GM23338 (cell line): ENCODE measurements at regions not wholly inside any gene's neighbourhood (a gene's known extent, or its start where the extent isn't known, plus 50 kb on each side); places are given as distances from the start of the nearest gene placed in this dataset.

Source experiments
- ATAC-seq: fragments of 200-7000 bp; cut with Tn5 transposase; 3 replicates; pipeline ENCODE4 v1.9.1; 2020
- DNase-seq: peaks from one replicate; pipeline ENCODE4 v3.0.0-alpha.2; 2015; ENCODE audit warnings: low spot score
- H2AFZ ChIP-seq: fragments of 200-600 bp; sonication (generic); 2 replicates; pipeline ENCODE4 v1.8.0; 2016; ENCODE audit warnings: antibody characterized with exemption, mild to moderate bottlenecking, moderate library complexity
- H3F3A ChIP-seq: fragments of 200-600 bp; sonication (generic); replicated peaks from 2 replicates; pipeline ENCODE4 v1.8.0; 2017; ENCODE audit warnings: antibody characterized with exemption, mixed run types, low read depth
- H3K27ac ChIP-seq: fragments of 200-600 bp; sonication (generic); 2 replicates; pipeline ENCODE4 v1.6.1; 2016; ENCODE audit warnings: low read depth
- H3K27me3 ChIP-seq: fragments of 200-600 bp; sonication (generic); 2 replicates; pipeline ENCODE4 v1.8.0; 2016; ENCODE audit warnings: mild to moderate bottlenecking, mixed run types, moderate library complexity; ENCODE audit not compliant: insufficient read depth
- H3K36me3 ChIP-seq: fragments of 200-600 bp; sonication (generic); 2 replicates; pipeline ENCODE4 v1.8.0; 2016; ENCODE audit warnings: mild to moderate bottlenecking; ENCODE audit not compliant: insufficient read depth
- H3K4me1 ChIP-seq: fragments of 200-600 bp; sonication (generic); 2 replicates; pipeline ENCODE4 v1.8.0; 2016; ENCODE audit warnings: mild to moderate bottlenecking, moderate library complexity; ENCODE audit not compliant: insufficient read depth
- H3K4me2 ChIP-seq: fragments of 200-600 bp; sonication (generic); 2 replicates; pipeline ENCODE4 v1.7.1; 2017; ENCODE audit warnings: mixed run types
- H3K4me3 ChIP-seq: fragments of 200-600 bp; sonication (generic); 2 replicates; pipeline ENCODE4 v1.6.1; 2016; ENCODE audit warnings: mixed run types
- H3K79me2 ChIP-seq: fragments of 200-600 bp; sonication (generic); replicated peaks from 2 replicates; pipeline ENCODE4 v1.8.0; 2017; ENCODE audit warnings: mild to moderate bottlenecking; ENCODE audit not compliant: insufficient read depth
- H3K9me2 ChIP-seq: fragments of 200-600 bp; sonication (generic); 2 replicates; pipeline ENCODE4 v1.8.0; 2017; ENCODE audit not compliant: insufficient read depth
- H4K20me1 ChIP-seq: fragments of 200-600 bp; sonication (generic); replicated peaks from 2 replicates; pipeline ENCODE4 v1.8.0; 2017; ENCODE audit warnings: mild to moderate bottlenecking; ENCODE audit not compliant: insufficient read depth
- H3K27ac Mint-ChIP-seq: 2 replicates; pipeline ENCODE4 v1.8.0; 2020; ENCODE audit warnings: inconsistent platforms, mild to moderate bottlenecking, moderate library complexity, mixed read lengths
- H3K27me3 Mint-ChIP-seq: 3 replicates; pipeline ENCODE4 v1.8.0; 2022; ENCODE audit warnings: low read depth, mild to moderate bottlenecking, moderate library complexity, mixed read lengths, inconsistent platforms; ENCODE audit not compliant: insufficient read depth, poor library complexity
- H3K36me3 Mint-ChIP-seq: 3 replicates; pipeline ENCODE4 v1.8.0; 2021; ENCODE audit warnings: low read depth, mild to moderate bottlenecking, inconsistent platforms, moderate library complexity, mixed read lengths
- H3K4me1 Mint-ChIP-seq: 3 replicates; pipeline ENCODE4 v1.8.0; 2020; ENCODE audit warnings: mild to moderate bottlenecking, inconsistent platforms, mixed read lengths
- H3K4me3 Mint-ChIP-seq: 3 replicates; pipeline ENCODE4 v1.8.0; 2021; ENCODE audit warnings: moderate library complexity, mild to moderate bottlenecking, inconsistent platforms, mixed read lengths
- H3K9me3 Mint-ChIP-seq: 3 replicates; pipeline ENCODE4 v1.8.0; 2020; ENCODE audit warnings: moderate library complexity, mild to moderate bottlenecking, inconsistent platforms, mixed read lengths
- EZH2 ChIP-seq: fragments of 200-600 bp; sonication (generic); IDR thresholded peaks from one replicate; pipeline ENCODE4 v1.8.0; 2017; ENCODE audit warnings: antibody characterized with exemption, mild to moderate bottlenecking, low read depth; ENCODE audit not compliant: unreplicated experiment
- EZH2phosphoT487 ChIP-seq: fragments of 200-600 bp; sonication (generic); IDR thresholded peaks from one replicate; pipeline ENCODE4 v1.8.1; 2018; ENCODE audit warnings: antibody characterized with exemption; ENCODE audit not compliant: unreplicated experiment
- JUNB ChIP-seq: IDR thresholded peaks from one replicate; pipeline ENCODE4 v1.6.1; 2016; ENCODE audit warnings: antibody characterized with exemption; ENCODE audit not compliant: unreplicated experiment
- ZNF114 ChIP-seq: fragments of 250-450 bp; sonication (Bioruptor Pico); IDR thresholded peaks from 2 replicates; pipeline ENCODE4 v1.5.0; 2020; ENCODE audit warnings: mild to moderate bottlenecking, moderate library complexity
- TF ChIP-seq, protein P1 (sequence below), 2 experiments: fragments of 200-600 bp in 1 of 2; sonication (generic) in 1 of 2; conservative IDR thresholded peaks; 2 replicates each; pipeline versions ENCODE4 v1.5.1 to v1.6.1; 2016 to 2017; ENCODE audit warnings: antibody characterized with exemption in 2 of 2, low read depth in 2 of 2, mild to moderate bottlenecking in 2 of 2, moderate library complexity in 1 of 2
- TF ChIP-seq, protein P2 (sequence below): IDR thresholded peaks from one replicate; pipeline ENCODE4 v1.6.1; 2018; ENCODE audit warnings: antibody characterized with exemption; ENCODE audit not compliant: unreplicated experiment

GRCh38 chr3:152038490-152038889 is 165.0 kb downstream of the SUCNR1 start:
- H3K9me2 ChIP-seq: no peaks in the 10 kb centered on the region
- no peak overlapping the region for H3K27ac ChIP-seq
- no peaks in the 10 kb centered on the region for H3K79me2 ChIP-seq
- no peak overlapping the region for H3K4me2 ChIP-seq
- H3K9me3 Mint-ChIP-seq: peaks cover 56% of the 10 kb centered on the region
- no peak overlapping the region for H3K27ac Mint-ChIP-seq
- H3K4me3 ChIP-seq: no peak overlapping the region
- H2AFZ ChIP-seq: no peak overlapping the region
- H3K36me3 Mint-ChIP-seq: peaks cover 33% of the 10 kb centered on the region; the same call in 2 of the 3 replicates
- H3K4me3 Mint-ChIP-seq: no peak overlapping the region
- H3K4me1 ChIP-seq: no peaks in the 10 kb centered on the region; the same call in 1 of the 2 replicates
- TF ChIP-seq, protein P1, sequence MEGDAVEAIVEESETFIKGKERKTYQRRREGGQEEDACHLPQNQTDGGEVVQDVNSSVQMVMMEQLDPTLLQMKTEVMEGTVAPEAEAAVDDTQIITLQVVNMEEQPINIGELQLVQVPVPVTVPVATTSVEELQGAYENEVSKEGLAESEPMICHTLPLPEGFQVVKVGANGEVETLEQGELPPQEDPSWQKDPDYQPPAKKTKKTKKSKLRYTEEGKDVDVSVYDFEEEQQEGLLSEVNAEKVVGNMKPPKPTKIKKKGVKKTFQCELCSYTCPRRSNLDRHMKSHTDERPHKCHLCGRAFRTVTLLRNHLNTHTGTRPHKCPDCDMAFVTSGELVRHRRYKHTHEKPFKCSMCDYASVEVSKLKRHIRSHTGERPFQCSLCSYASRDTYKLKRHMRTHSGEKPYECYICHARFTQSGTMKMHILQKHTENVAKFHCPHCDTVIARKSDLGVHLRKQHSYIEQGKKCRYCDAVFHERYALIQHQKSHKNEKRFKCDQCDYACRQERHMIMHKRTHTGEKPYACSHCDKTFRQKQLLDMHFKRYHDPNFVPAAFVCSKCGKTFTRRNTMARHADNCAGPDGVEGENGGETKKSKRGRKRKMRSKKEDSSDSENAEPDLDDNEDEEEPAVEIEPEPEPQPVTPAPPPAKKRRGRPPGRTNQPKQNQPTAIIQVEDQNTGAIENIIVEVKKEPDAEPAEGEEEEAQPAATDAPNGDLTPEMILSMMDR (conservative IDR thresholded peaks at IDR 0.05; ENCODE audit: low read depth in 2 of 2): no peak
- TF ChIP-seq, protein P2, sequence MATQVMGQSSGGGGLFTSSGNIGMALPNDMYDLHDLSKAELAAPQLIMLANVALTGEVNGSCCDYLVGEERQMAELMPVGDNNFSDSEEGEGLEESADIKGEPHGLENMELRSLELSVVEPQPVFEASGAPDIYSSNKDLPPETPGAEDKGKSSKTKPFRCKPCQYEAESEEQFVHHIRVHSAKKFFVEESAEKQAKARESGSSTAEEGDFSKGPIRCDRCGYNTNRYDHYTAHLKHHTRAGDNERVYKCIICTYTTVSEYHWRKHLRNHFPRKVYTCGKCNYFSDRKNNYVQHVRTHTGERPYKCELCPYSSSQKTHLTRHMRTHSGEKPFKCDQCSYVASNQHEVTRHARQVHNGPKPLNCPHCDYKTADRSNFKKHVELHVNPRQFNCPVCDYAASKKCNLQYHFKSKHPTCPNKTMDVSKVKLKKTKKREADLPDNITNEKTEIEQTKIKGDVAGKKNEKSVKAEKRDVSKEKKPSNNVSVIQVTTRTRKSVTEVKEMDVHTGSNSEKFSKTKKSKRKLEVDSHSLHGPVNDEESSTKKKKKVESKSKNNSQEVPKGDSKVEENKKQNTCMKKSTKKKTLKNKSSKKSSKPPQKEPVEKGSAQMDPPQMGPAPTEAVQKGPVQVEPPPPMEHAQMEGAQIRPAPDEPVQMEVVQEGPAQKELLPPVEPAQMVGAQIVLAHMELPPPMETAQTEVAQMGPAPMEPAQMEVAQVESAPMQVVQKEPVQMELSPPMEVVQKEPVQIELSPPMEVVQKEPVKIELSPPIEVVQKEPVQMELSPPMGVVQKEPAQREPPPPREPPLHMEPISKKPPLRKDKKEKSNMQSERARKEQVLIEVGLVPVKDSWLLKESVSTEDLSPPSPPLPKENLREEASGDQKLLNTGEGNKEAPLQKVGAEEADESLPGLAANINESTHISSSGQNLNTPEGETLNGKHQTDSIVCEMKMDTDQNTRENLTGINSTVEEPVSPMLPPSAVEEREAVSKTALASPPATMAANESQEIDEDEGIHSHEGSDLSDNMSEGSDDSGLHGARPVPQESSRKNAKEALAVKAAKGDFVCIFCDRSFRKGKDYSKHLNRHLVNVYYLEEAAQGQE: no peak
- TF ChIP-seq ZNF114 (no peak), EZH2phosphoT487 (no peak), EZH2 (no peak)
- H3K27me3 ChIP-seq: no peaks in the 10 kb centered on the region
- DNase-seq (no peak), ATAC-seq (no peak)
- H3K4me1 Mint-ChIP-seq: no peaks in the 10 kb centered on the region
- no peaks in the 10 kb centered on the region for H4K20me1 ChIP-seq
- peaks cover 3% of the 10 kb centered on the region for H3K27me3 Mint-ChIP-seq
- peaks cover 20% of the 10 kb centered on the region for H3K36me3 ChIP-seq
- H3F3A ChIP-seq: no peaks in the 10 kb centered on the region

DNA sequence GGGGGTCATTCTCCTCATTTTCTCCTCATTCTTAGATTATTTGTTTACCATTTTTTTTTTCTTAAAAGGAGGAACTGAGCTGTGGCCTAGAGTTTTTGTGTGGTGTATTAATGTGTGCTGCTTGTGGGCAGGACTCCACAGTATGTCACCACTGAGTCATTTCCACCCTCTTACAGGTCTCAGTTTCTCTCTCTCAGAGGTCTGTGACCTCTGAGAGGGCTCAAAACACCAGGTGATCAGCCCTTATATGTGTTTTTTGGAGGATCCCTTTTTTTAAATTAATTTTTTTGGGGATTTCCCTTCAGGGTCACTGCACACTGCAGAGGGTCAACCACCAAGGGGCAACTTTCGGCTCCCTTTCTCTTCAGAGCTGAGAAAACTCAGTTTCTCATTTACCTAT is 166.4 kb downstream of the SUCNR1 start:
- H3K27me3 Mint-ChIP-seq: peaks cover 3% of the 10 kb centered on the region
- TF ChIP-seq EZH2 (no peak), JUNB (no peak)
- no peak overlapping the region for H3K27ac ChIP-seq

More for the DNA sequence above, 166.4 kb downstream of the SUCNR1 start:
- H3K9me3 Mint-ChIP-seq: peaks cover 45% of the 10 kb centered on the region
- no peaks in the 10 kb centered on the region for H3K4me1 Mint-ChIP-seq
- no peak overlapping the region for H3K4me3 Mint-ChIP-seq
- Histone ChIP-seq H3K36me3 (peaks cover 20% of the 10 kb centered on the region), H2AFZ (no peak overlapping the region), H3K4me3 (no peak overlapping the region), H4K20me1 (no peaks in the 10 kb centered on the region), H3K4me2 (no peak overlapping the region), H3K79me2 (no peaks in the 10 kb centered on the region), H3K9me2 (no peaks in the 10 kb centered on the region), H3F3A (no peaks in the 10 kb centered on the region), H3K4me1 (no peaks in the 10 kb centered on the region; the same call in 1 of the 2 replicates), H3K27me3 (no peaks in the 10 kb centered on the region)
- ATAC-seq (no peak), DNase-seq (no peak)
- no peak overlapping the region for H3K27ac Mint-ChIP-seq
- peaks cover 24% of the 10 kb centered on the region; the same call in 2 of the 3 replicates for H3K36me3 Mint-ChIP-seq
